H1 (cell line): ENCODE measurements at regions not wholly inside any gene's neighbourhood (a gene's known extent, or its start where the extent isn't known, plus 50 kb on each side); places are given as distances from the start of the nearest gene placed in this dataset.

ENCODE experiments used
- CTCF ChIA-PET: fragments of 300-600 bp; sonication (Branson Sonifier 250); formaldehyde crosslinking; loops from one replicate; lab custom pipeline; 2021; ENCODE audit not compliant: partially characterized antibody; lab: Charles Lee
- POLR2A ChIA-PET: fragments of 300-600 bp; sonication (Branson Sonifier 250); formaldehyde crosslinking; loops from one replicate; lab custom pipeline; 2021; ENCODE audit warnings: inconsistent platforms; ENCODE audit not compliant: partially characterized antibody; lab: Charles Lee
- DNase-seq, 2 experiments: peaks; one replicate each; pipeline versions ENCODE4 v3.0.0 to v3.0.0-alpha.2; 2010 to 2022; ENCODE audit warnings: low spot score in 2 of 2, low read depth in 1 of 2, mixed read lengths in 1 of 2
- FAIRE-seq: peaks from 2 replicates; lab custom pipeline; 2011; peaks lifted over from hg19 to GRCh38; lab: Jason Lieb, UNC
- H2AFZ ChIP-seq: 2 replicates; pipeline ENCODE4 v1.8.1; 2012; ENCODE audit warnings: low read length, inconsistent platforms
- H2AK5ac ChIP-seq: 2 replicates; pipeline ENCODE4 v1.6.1; 2013; ENCODE audit warnings: low read depth, low read length
- H2BK120ac ChIP-seq: replicated peaks from 2 replicates; pipeline ENCODE3; 2013; ENCODE audit warnings: low read depth, low read length, inconsistent platforms
- H2BK12ac ChIP-seq: 2 replicates; pipeline ENCODE4 v1.6.1; 2013; ENCODE audit warnings: low read depth, low read length
- H2BK15ac ChIP-seq: 2 replicates; pipeline ENCODE4 v1.6.1; 2013; ENCODE audit warnings: low read length
- H2BK20ac ChIP-seq: 2 replicates; pipeline ENCODE4 v1.6.1; 2013; ENCODE audit warnings: low read length
- H2BK5ac ChIP-seq: 2 replicates; pipeline ENCODE4 v1.6.1; 2013; ENCODE audit warnings: low read depth, low read length
- H3K14ac ChIP-seq: 2 replicates; pipeline ENCODE4 v1.6.1; 2013; ENCODE audit warnings: inconsistent platforms; ENCODE audit not compliant: insufficient read length
- H3K18ac ChIP-seq: 2 replicates; pipeline ENCODE4 v1.6.1; 2013; ENCODE audit warnings: low read length; ENCODE audit errors: extremely low read depth
- H3K23ac ChIP-seq: 2 replicates; pipeline ENCODE4 v1.6.1; 2013; ENCODE audit warnings: inconsistent platforms; ENCODE audit not compliant: insufficient read length
- H3K23me2 ChIP-seq: 2 replicates; pipeline ENCODE4 v1.6.1; 2013; ENCODE audit warnings: low read depth, low read length
- H3K27ac ChIP-seq: 2 replicates; pipeline ENCODE4 v1.6.1; 2011; ENCODE audit warnings: low read depth, low read length, inconsistent platforms
- H3K27me3 ChIP-seq, 4 experiments: replicated peaks in 1 of 4; 1 replicate in 1 of 4; 2 replicates in 3 of 4; pipeline versions ENCODE4 v1.6.1 to v1.8.1; 2011 to 2013; ENCODE audit warnings: low read length in 3 of 4, mild to moderate bottlenecking in 3 of 4, inconsistent platforms in 2 of 4, mixed read lengths in 2 of 4, moderate library complexity in 1 of 4; ENCODE audit not compliant: control insufficient read depth in 3 of 4, insufficient read depth in 3 of 4; ENCODE audit errors: extremely low read depth in 1 of 4
- H3K36me3 ChIP-seq, 4 experiments: 2 replicates each; pipeline versions ENCODE4 v1.6.1 to v1.8.1; 2011 to 2013; ENCODE audit warnings: mild to moderate bottlenecking in 4 of 4, low read length in 3 of 4, moderate library complexity in 2 of 4, control low read depth in 1 of 4, inconsistent platforms in 1 of 4; ENCODE audit not compliant: insufficient read depth in 4 of 4, control insufficient read depth in 2 of 4
- H3K4ac ChIP-seq: replicated peaks from 2 replicates; pipeline ENCODE3; 2013; ENCODE audit warnings: low read length, low read depth, mixed read lengths, inconsistent platforms; ENCODE audit not compliant: insufficient read length
- H3K4me1 ChIP-seq, 4 experiments: replicated peaks in 1 of 4; 1 replicate in 1 of 4; 2 replicates in 3 of 4; pipeline versions ENCODE4 v1.6.1 to v1.8.1; 2011 to 2013; ENCODE audit warnings: low read length in 3 of 4, inconsistent platforms in 2 of 4, mixed read lengths in 1 of 4; ENCODE audit not compliant: insufficient read depth in 4 of 4, control insufficient read depth in 3 of 4
- H3K4me2 ChIP-seq, 2 experiments: 2 replicates each; pipeline versions ENCODE4 v1.6.1 to v1.8.1; 2011 to 2013; ENCODE audit warnings: low read depth in 2 of 2, low read length in 2 of 2, control low read depth in 1 of 2, inconsistent platforms in 1 of 2, mild to moderate bottlenecking in 1 of 2; ENCODE audit not compliant: insufficient read depth in 1 of 2
- H3K4me3 ChIP-seq, 4 experiments: fragments of 200-600, 300-600 bp in 1 of 4; sonication (generic), shearing (Covaris generic), sonication (Bioruptor Twin) in 1 of 4; 2 replicates each; pipeline versions ENCODE4 v1.5.1 to v1.8.1; 2011 to 2016; ENCODE audit warnings: low read length in 4 of 4, low read depth in 3 of 4, control low read depth in 2 of 4, inconsistent platforms in 2 of 4, mild to moderate bottlenecking in 2 of 4, mixed read lengths in 1 of 4, moderate library complexity in 1 of 4; ENCODE audit not compliant: insufficient read depth in 2 of 4; ENCODE audit errors: extremely low read depth in 1 of 4
- H3K56ac ChIP-seq: replicated peaks from 2 replicates; pipeline ENCODE3; 2013; ENCODE audit warnings: low read depth, mild to moderate bottlenecking, mixed read lengths, low read length, inconsistent platforms; ENCODE audit not compliant: insufficient read length
- H3K79me1 ChIP-seq: 2 replicates; pipeline ENCODE4 v1.6.1; 2013; ENCODE audit warnings: low read depth, low read length, control low read depth
- H3K79me2 ChIP-seq, 2 experiments: 2 replicates each; pipeline versions ENCODE4 v1.6.1 to v1.8.1; 2012 to 2013; ENCODE audit warnings: low read length in 2 of 2, mild to moderate bottlenecking in 2 of 2, inconsistent platforms in 1 of 2; ENCODE audit not compliant: insufficient read depth in 2 of 2, control insufficient read depth in 1 of 2
- H3K9ac ChIP-seq, 4 experiments: replicated peaks in 1 of 4; 1 replicate in 1 of 4; 2 replicates in 3 of 4; pipeline versions ENCODE4 v1.6.1 to v1.8.1; 2011 to 2013; ENCODE audit warnings: low read depth in 3 of 4, low read length in 3 of 4, control low read depth in 2 of 4, mild to moderate bottlenecking in 2 of 4, moderate library complexity in 2 of 4, inconsistent platforms in 1 of 4; ENCODE audit errors: extremely low read depth in 1 of 4
- H3K9me3 ChIP-seq, 2 experiments: 2 replicates each; pipeline versions ENCODE4 v1.6.1 to v1.8.1; 2012 to 2013; ENCODE audit warnings: mild to moderate bottlenecking in 2 of 2, moderate library complexity in 2 of 2, control low read depth in 1 of 2, inconsistent platforms in 1 of 2, low read depth in 1 of 2, low read length in 1 of 2, mixed read lengths in 1 of 2; ENCODE audit not compliant: insufficient read depth in 2 of 2
- H4K20me1 ChIP-seq, 2 experiments: replicated peaks in 1 of 2; 2 replicates each; pipeline versions ENCODE3 to v1.8.1; 2011 to 2013; ENCODE audit warnings: inconsistent platforms in 2 of 2, low read length in 2 of 2, mild to moderate bottlenecking in 1 of 2; ENCODE audit not compliant: insufficient read depth in 2 of 2, control insufficient read depth in 1 of 2
- H4K5ac ChIP-seq: 2 replicates; pipeline ENCODE4 v1.6.1; 2013; ENCODE audit warnings: low read length, low read depth, mixed read lengths, inconsistent platforms; ENCODE audit not compliant: insufficient read length
- H4K8ac ChIP-seq: 2 replicates; pipeline ENCODE4 v1.8.0; 2013; ENCODE audit warnings: mild to moderate bottlenecking, moderate library complexity, low read length, inconsistent platforms; ENCODE audit not compliant: insufficient read depth; ENCODE audit errors: extremely low read depth
- H4K91ac ChIP-seq: replicated peaks from 2 replicates; pipeline ENCODE3; 2013; ENCODE audit warnings: low read length, mixed read lengths, inconsistent platforms; ENCODE audit not compliant: insufficient read length
- ATF2 ChIP-seq: IDR thresholded peaks from 2 replicates; pipeline ENCODE4 v1.6.1; 2012; ENCODE audit warnings: low read length, inconsistent platforms
- BACH1 ChIP-seq: IDR thresholded peaks from 2 replicates; pipeline ENCODE4 v1.6.1; 2012; ENCODE audit warnings: low read length, improper control_type of control experiment
- CREB1 ChIP-seq: IDR thresholded peaks from 2 replicates; pipeline ENCODE4 v1.6.1; 2012; ENCODE audit warnings: inconsistent platforms
- CTBP2 ChIP-seq: IDR thresholded peaks from 2 replicates; pipeline ENCODE4 v1.7.0; 2011; ENCODE audit warnings: borderline replicate concordance, mild to moderate bottlenecking, moderate library complexity, mixed read lengths, low read length; ENCODE audit not compliant: insufficient read depth, insufficient read length
- PHF8 ChIP-seq: fragments of 200-600 bp; sonication (generic); conservative IDR thresholded peaks from 2 replicates; pipeline ENCODE4 v1.7.1; 2012; ENCODE audit warnings: low read depth, mild to moderate bottlenecking, inconsistent platforms, low read length, moderate library complexity
- POLR2AphosphoS5 ChIP-seq: IDR thresholded peaks from 2 replicates; pipeline ENCODE4 v1.6.1; 2011; ENCODE audit warnings: low read depth, low read length
- POU5F1 ChIP-seq: IDR thresholded peaks from 2 replicates; pipeline ENCODE4 v1.6.1; 2011; ENCODE audit warnings: low read depth, mild to moderate bottlenecking, low read length, moderate library complexity
- SAP30 ChIP-seq: fragments of 300-600 bp; sonication (generic); IDR thresholded peaks from 2 replicates; pipeline ENCODE4 v1.7.1; 2012; ENCODE audit warnings: low read length, moderate library complexity, mild to moderate bottlenecking, inconsistent platforms; ENCODE audit not compliant: insufficient read depth, insufficient replicate concordance
- SIN3A ChIP-seq, 2 experiments: IDR thresholded peaks in 1 of 2; conservative IDR thresholded peaks in 1 of 2; 2 replicates each; pipeline ENCODE4 v1.6.1; 2011 to 2012; ENCODE audit warnings: low read length in 2 of 2, improper control_type of control experiment in 1 of 2, low read depth in 1 of 2, mild to moderate bottlenecking in 1 of 2
- SP4 ChIP-seq: IDR thresholded peaks from 2 replicates; pipeline ENCODE4 v1.6.1; 2012; ENCODE audit warnings: low read length, inconsistent platforms
- SRF ChIP-seq: IDR thresholded peaks from 2 replicates; pipeline ENCODE4 v1.6.1; 2011; ENCODE audit warnings: mild to moderate bottlenecking, low read depth, low read length, moderate library complexity
- TAF1 ChIP-seq: IDR thresholded peaks from 2 replicates; pipeline ENCODE4 v1.6.1; 2011; ENCODE audit warnings: mild to moderate bottlenecking, low read depth, low read length
- TBP ChIP-seq: IDR thresholded peaks from 2 replicates; pipeline ENCODE4 v1.6.1; 2011; ENCODE audit warnings: low read depth, low read length, improper control_type of control experiment
- WGBS, 2 experiments: shearing (Covaris generic) in 1 of 2; methylation state at CpG; one replicate each; pipeline versions ENCODE4 v1.1.6 to v1.1.7; 2013 to 2015; ENCODE audit warnings: low lambda C conversion rate in 2 of 2, mixed read lengths in 2 of 2, inconsistent platforms in 1 of 2, low coverage in 1 of 2, missing lambda C conversion rate in 1 of 2; ENCODE audit not compliant: insufficient replicate concordance in 2 of 2, insufficient coverage in 1 of 2, insufficient read length in 1 of 2; ENCODE audit errors: extremely low coverage in 1 of 2, missing lambda C conversion rate in 1 of 2; 5-methylcytosine and 5-hydroxymethylcytosine counted together

- ChIA-PET POLR2A (no interaction called here), CTCF (no interaction called here)
- H2BK12ac ChIP-seq = no peak overlapping the region
- H3K18ac ChIP-seq = no peak overlapping the region
- no peak overlapping the region for H3K4me2 ChIP-seq
- H2AK5ac ChIP-seq = no peak overlapping the region
- H2BK15ac ChIP-seq = no peak overlapping the region
- no peak overlapping the region for H4K91ac ChIP-seq
- H3K36me3 ChIP-seq = no peaks in the 10 kb centered on the region
- H4K8ac ChIP-seq = no peak overlapping the region
- H3K23ac ChIP-seq = no peak overlapping the region
- H3K79me1 ChIP-seq = no peaks in the 10 kb centered on the region
- FAIRE-seq = no peak
- DNase-seq = no peak
- H2BK120ac ChIP-seq = no peak overlapping the region
- no peak overlapping the region for H3K4ac ChIP-seq
- H3K9ac ChIP-seq = no peak overlapping the region
- no peaks in the 10 kb centered on the region for H4K20me1 ChIP-seq
- H4K5ac ChIP-seq = no peak overlapping the region
- no peak overlapping the region for H2AFZ ChIP-seq
- no peaks in the 10 kb centered on the region for H3K23me2 ChIP-seq
- no peaks in the 10 kb centered on the region for H3K27me3 ChIP-seq
- H3K14ac ChIP-seq = no peak overlapping the region
- no peaks in the 10 kb centered on the region for H3K4me1 ChIP-seq
- no peak overlapping the region for H2BK5ac ChIP-seq
- no peaks in the 10 kb centered on the region for H3K79me2 ChIP-seq
- no peak overlapping the region for H3K4me3 ChIP-seq
- H3K56ac ChIP-seq = no peak overlapping the region
- no peak overlapping the region for H2BK20ac ChIP-seq
- H3K9me3 ChIP-seq = 0 out of 4 replicates have a peak, but pooled peaks cover 2 to 3% of the 10 kb centered on the region in 2 experiments
- WGBS, 2 experiments = 98% methylated on average over 3 of the region's 3 CpGs; no CpG with 5 or more reads in 1 of the 2 experiments
- no peak overlapping the region for H3K27ac ChIP-seq
- TF ChIP-seq BACH1 (no peak), SAP30 (no peak), CTBP2 (no peak), SIN3A (conservative IDR thresholded peaks at IDR 0.05 in 1 of 2, IDR thresholded peaks at IDR 0.05 in 1 of 2; ENCODE audit: low read depth in 1 of 2, low read length in 2 of 2) (no peak), CREB1 (no peak), PHF8 (no peak), TAF1 (no peak), SP4 (no peak), POU5F1 (no peak), ATF2 (no peak), SRF (no peak), POLR2AphosphoS5 (no peak), TBP (no peak)
Measured at GRCh38 chr13:34265046-34265679, 447.2 kb downstream of the RFC3 start.
